HEK293 (cell line): ENCODE measurements at regions not wholly inside any gene's neighbourhood (a gene's known extent, or its start where the extent isn't known, plus 50 kb on each side); places are given as distances from the start of the nearest gene placed in this dataset.

ENCODE experiments used
- CTCF ChIA-PET: fragments of 350-600 bp; formaldehyde crosslinking; extraction: SDS; loops from one replicate; lab custom pipeline; 2021; ENCODE audit warnings: antibody characterized with exemption; lab: Yijun Ruan, JAX
- POLR2A ChIA-PET: fragments of 300-600 bp; formaldehyde crosslinking; extraction: SDS; loops from one replicate; lab custom pipeline; 2020; ENCODE audit warnings: antibody characterized with exemption, inconsistent platforms; lab: Yijun Ruan, JAX
- H3K27ac ChIP-seq: fragments of 200-500 bp; sonication (Bioruptor generic); 2 replicates; pipeline ENCODE4 v1.5.1; 2014; ENCODE audit warnings: low read depth, low read length, control low read depth, inconsistent platforms; ENCODE audit errors: extremely low read depth
- H3K36me3 ChIP-seq, 2 experiments: fragments of 200-500 bp in 1 of 2; sonication (Bioruptor generic) in 1 of 2; 1 replicate in 1 of 2; 2 replicates in 1 of 2; pipeline ENCODE4 v1.5.1; 2014 to 2017; ENCODE audit warnings: inconsistent platforms in 2 of 2, low read length in 2 of 2; ENCODE audit not compliant: control insufficient read depth in 2 of 2, insufficient read depth in 1 of 2
- H3K4me1 ChIP-seq: fragments of 200-500 bp; sonication (Bioruptor generic); 2 replicates; pipeline ENCODE4 v1.5.1; 2014; ENCODE audit warnings: mild to moderate bottlenecking, low read length, inconsistent platforms; ENCODE audit not compliant: control insufficient read depth, insufficient read depth
- H3K4me3 ChIP-seq: 2 replicates; pipeline ENCODE4 v1.5.1; 2011; ENCODE audit warnings: low read depth, mild to moderate bottlenecking, control low read depth, low read length, moderate library complexity
- H3K9me3 ChIP-seq: fragments of 200-500 bp; sonication (Bioruptor generic); 2 replicates; pipeline ENCODE4 v1.5.1; 2014; ENCODE audit warnings: low read depth, low read length, inconsistent platforms; ENCODE audit not compliant: control insufficient read depth, insufficient read depth
- INSM2 ChIP-seq: fragments of 450-650 bp; formaldehyde crosslinking; IDR thresholded peaks from 2 replicates; pipeline ENCODE4 v1.5.1; 2016; ENCODE audit warnings: missing biosample characterization, missing genetic modification characterization
- SCRT2 ChIP-seq: fragments of 450-650 bp; formaldehyde crosslinking; IDR thresholded peaks from 2 replicates; pipeline ENCODE4 v1.5.1; 2016; ENCODE audit warnings: missing biosample characterization, missing genetic modification characterization
- SP3 ChIP-seq: fragments of 450-650 bp; formaldehyde crosslinking; IDR thresholded peaks from 2 replicates; pipeline ENCODE4 v1.5.1; 2016; ENCODE audit warnings: missing biosample characterization, missing genetic modification characterization
- ZBTB49 ChIP-seq: fragments of 450-650 bp; formaldehyde crosslinking; IDR thresholded peaks from 2 replicates; pipeline ENCODE4 v1.5.1; 2016; ENCODE audit warnings: missing biosample characterization, missing genetic modification characterization, low read depth
- ZFP3 ChIP-seq: fragments of 450-650 bp; formaldehyde crosslinking; IDR thresholded peaks from 2 replicates; pipeline ENCODE4 v1.5.1; 2016; ENCODE audit warnings: low read depth, missing biosample characterization, missing genetic modification characterization
- ZNF26 ChIP-seq: fragments of 450-650 bp; formaldehyde crosslinking; IDR thresholded peaks from 2 replicates; pipeline ENCODE4 v1.5.1; 2016; ENCODE audit warnings: missing biosample characterization, missing genetic modification characterization
- ZNF280C ChIP-seq: fragments of 450-650 bp; formaldehyde crosslinking; IDR thresholded peaks from 2 replicates; pipeline ENCODE4 v1.5.1; 2016; ENCODE audit warnings: missing biosample characterization, missing genetic modification characterization
- ZNF280D ChIP-seq: fragments of 450-650 bp; formaldehyde crosslinking; IDR thresholded peaks from 2 replicates; pipeline ENCODE4 v1.5.1; 2016; ENCODE audit warnings: missing biosample characterization, missing genetic modification characterization
- ZNF426 ChIP-seq: fragments of 450-650 bp; formaldehyde crosslinking; IDR thresholded peaks from 2 replicates; pipeline ENCODE4 v1.5.1; 2017; ENCODE audit warnings: missing biosample characterization, missing genetic modification characterization, mild to moderate bottlenecking, inconsistent platforms, moderate library complexity
- ZNF558 ChIP-seq: fragments of 450-650 bp; formaldehyde crosslinking; IDR thresholded peaks from 2 replicates; pipeline ENCODE4 v1.5.1; 2016; ENCODE audit warnings: missing biosample characterization, missing genetic modification characterization
- ZNF561 ChIP-seq: fragments of 450-650 bp; IDR thresholded peaks from 2 replicates; pipeline ENCODE4 v1.5.1; 2018; ENCODE audit warnings: missing biosample characterization, missing genetic modification characterization, borderline replicate concordance
- ZNF670 ChIP-seq: fragments of 450-650 bp; formaldehyde crosslinking; IDR thresholded peaks from 2 replicates; pipeline ENCODE4 v1.5.1; 2016; ENCODE audit warnings: missing biosample characterization, missing genetic modification characterization, low read depth
- ZNF707 ChIP-seq: fragments of 450-650 bp; formaldehyde crosslinking; IDR thresholded peaks from 2 replicates; pipeline ENCODE4 v1.5.1; 2016; ENCODE audit warnings: missing biosample characterization, missing genetic modification characterization
- ZNF776 ChIP-seq: fragments of 450-650 bp; formaldehyde crosslinking; IDR thresholded peaks from 2 replicates; pipeline ENCODE4 v1.5.0; 2017; ENCODE audit warnings: missing biosample characterization, missing genetic modification characterization, borderline replicate concordance
- ZSCAN23 ChIP-seq: fragments of 450-650 bp; formaldehyde crosslinking; IDR thresholded peaks from 2 replicates; pipeline ENCODE4 v1.5.1; 2016; ENCODE audit warnings: missing biosample characterization, missing genetic modification characterization

- TF ChIP-seq ZNF280D (tag by site-specific recombination) (no peak), ZFP3 (tag by site-specific recombination) (no peak), ZNF26 (tag by site-specific recombination) (no peak)
These were observed 302.3 kb upstream of the TMEM132C start (continued) for GRCh38 chr12:127964717-127965116.

GRCh38 chr12:127966331-127966730, 300.6 kb upstream of the TMEM132C start:
- no peaks in the 10 kb centered on the region for H3K4me1 ChIP-seq
- no peaks in the 10 kb centered on the region for H3K36me3 ChIP-seq
- TF ChIP-seq ZBTB49 (tag by site-specific recombination): no peak
- no peak for TF ChIP-seq SCRT2 (tag by site-specific recombination)
- TF ChIP-seq ZSCAN23: no peak
- no peak for TF ChIP-seq ZNF280C
- no peak for TF ChIP-seq ZNF670 (tag by site-specific recombination)
- no peak for TF ChIP-seq INSM2
- no peak for TF ChIP-seq ZNF426 (tag by site-specific recombination)
- no peak for TF ChIP-seq ZNF776
- no peak for TF ChIP-seq ZNF561 (tag by site-specific recombination)
- TF ChIP-seq ZNF558 (tag by site-specific recombination): no peak
- no peak for TF ChIP-seq ZNF707
- no peak for TF ChIP-seq SP3
- POLR2A ChIA-PET: no interaction called here
- CTCF ChIA-PET: interaction anchor here (0.6 kb wide), 1 partner anchor 10 kb away, joined by 3 read pairs; no protein-coding TSS in a partner anchor
- no peaks in the 10 kb centered on the region for H3K9me3 ChIP-seq
- H3K4me3 ChIP-seq: no peak overlapping the region
- H3K27ac ChIP-seq: no peak overlapping the region
